ENCODE measurements at regions not wholly inside any gene's neighbourhood (a gene's known extent, or its start where the extent isn't known, plus 50 kb on each side); places are given as distances from the start of the nearest gene placed in this dataset.

GRCh38 chr6:105972440-105972839 is 113.7 kb upstream of the PRDM1 start:
- Histone ChIP-seq H3K4me1 (no peaks in the 10 kb centered on the region), H3K27me3 (no peaks in the 10 kb centered on the region), H3K4me3 (no peak overlapping the region), H3K9me3 (peaks cover 0 to 9% (median 0%) of the 10 kb centered on the region in 3 donors), H3K27ac (no peak overlapping the region), H3K36me3 (replicated peaks in 1 of 2; ENCODE audit: insufficient read depth in 1 of 2, low read depth in 2 of 2) (no peaks in the 10 kb centered on the region)
- no peak for ATAC-seq
- no peak for TF ChIP-seq CTCF (IDR thresholded peaks at IDR 0.05)
- TF ChIP-seq POLR2A (IDR thresholded peaks at IDR 0.05): no peak
- 81 to 96% methylated on average over 1 of the region's 1 CpG for WGBS, 2 donors
- intact Hi-C loops (cut with DNase I): no loop called here
- DNase-seq: no peak

GRCh38 chr6:105968603-105969333 is 117.4 kb upstream of the PRDM1 start:
- no peak overlapping the region for H3K27ac ChIP-seq
- intact Hi-C loops (cut with DNase I): no loop called here
- WGBS, 2 donors: 29 to 37% methylated on average over 2 of the region's 2 CpGs
- no peak overlapping the region for H3K4me3 ChIP-seq
- H3K9me3 ChIP-seq: peaks cover 0 to 9% (median 0%) of the 10 kb centered on the region in 3 donors
- no peak for DNase-seq
- TF ChIP-seq CTCF (IDR thresholded peaks at IDR 0.05) (no peak), POLR2A (IDR thresholded peaks at IDR 0.05) (no peak)
- no peaks in the 10 kb centered on the region for H3K4me1 ChIP-seq
- ATAC-seq: no peak
- no peaks in the 10 kb centered on the region for H3K27me3 ChIP-seq
- H3K36me3 ChIP-seq (replicated peaks in 1 of 2; ENCODE audit: insufficient read depth in 1 of 2, low read depth in 2 of 2): no peaks in the 10 kb centered on the region

- no peak overlapping the region for H3K4me3 ChIP-seq
- DNase-seq: no peak
- TF ChIP-seq POLR2A (IDR thresholded peaks at IDR 0.05) (no peak), CTCF (IDR thresholded peaks at IDR 0.05) (no peak)
- no peak overlapping the region for H3K27ac ChIP-seq
- H3K4me1 ChIP-seq: no peaks in the 10 kb centered on the region
- WGBS, 2 donors: 81% methylated on average over 9 of the region's 9 CpGs
- ATAC-seq: no peak
- intact Hi-C loops (cut with DNase I): no loop called here
- no peaks in the 10 kb centered on the region for H3K27me3 ChIP-seq
- H3K9me3 ChIP-seq: peaks cover 0 to 9% (median 0%) of the 10 kb centered on the region in 3 donors
- no peaks in the 10 kb centered on the region for H3K36me3 ChIP-seq (replicated peaks in 1 of 2; ENCODE audit: insufficient read depth in 1 of 2, low read depth in 2 of 2)
Measured at GRCh38 chr6:105967917-105968602, 118.1 kb upstream of the PRDM1 start.

GRCh38 chr6:105966481-105966880 is 119.7 kb upstream of the PRDM1 start:
- no peak for DNase-seq
- Histone ChIP-seq H3K27ac (no peak overlapping the region), H3K9me3 (no peaks in the 10 kb centered on the region), H3K4me3 (no peak overlapping the region), H3K4me1 (no peaks in the 10 kb centered on the region), H3K27me3 (no peaks in the 10 kb centered on the region), H3K36me3 (replicated peaks in 1 of 2; ENCODE audit: insufficient read depth in 1 of 2, low read depth in 2 of 2) (no peaks in the 10 kb centered on the region)
- WGBS, 2 donors: 65 to 92% methylated on average over 1 of the region's 1 CpG
- TF ChIP-seq POLR2A (IDR thresholded peaks at IDR 0.05) (no peak), CTCF (IDR thresholded peaks at IDR 0.05) (no peak)
- ATAC-seq: no peak
- intact Hi-C loops (cut with DNase I): no loop called here

Data from body of pancreas (tissue), 4 donors.